Hepatocyte (in vitro differentiated cells): ENCODE measurements at regions not wholly inside any gene's neighbourhood (a gene's known extent, or its start where the extent isn't known, plus 50 kb on each side); places are given as distances from the start of the nearest gene placed in this dataset.

Experiments used
- CTCF ChIP-seq: fragments of 200-600 bp; sonication (generic); IDR thresholded peaks from 2 replicates; pipeline ENCODE4 v1.5.1; 2016; ENCODE audit warnings: antibody characterized with exemption, mild to moderate bottlenecking; ENCODE audit not compliant: poor library complexity
- EZH2 ChIP-seq: fragments of 200-600 bp; sonication (generic); IDR thresholded peaks from 2 replicates; pipeline ENCODE4 v1.6.1; 2016; ENCODE audit warnings: antibody characterized with exemption, mild to moderate bottlenecking, borderline replicate concordance

DNA sequence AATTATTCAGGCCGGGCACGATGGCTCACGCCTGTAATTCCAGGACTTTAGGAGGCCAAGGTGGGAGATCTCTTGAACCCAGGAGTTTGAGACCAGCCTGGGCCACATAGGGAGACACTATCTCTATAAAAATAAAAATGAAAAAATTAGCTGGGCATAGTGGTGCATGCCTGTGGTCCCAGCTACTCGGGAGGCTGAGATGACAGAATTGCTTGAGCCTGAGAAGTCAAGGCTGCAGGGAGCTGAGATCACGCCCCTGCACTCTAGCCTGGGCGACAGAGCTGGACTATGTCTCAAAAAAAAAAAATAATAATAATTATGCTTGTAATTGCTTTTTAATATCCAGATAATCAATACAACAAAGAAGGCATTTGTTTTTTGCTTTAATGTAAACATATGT is 91.3 kb downstream of the RIPK4 start:
- TF ChIP-seq CTCF = no peak
- no peak for TF ChIP-seq EZH2
